HL-60 (cell line): ENCODE measurements at regions not wholly inside any gene's neighbourhood (a gene's known extent, or its start where the extent isn't known, plus 50 kb on each side); places are given as distances from the start of the nearest gene placed in this dataset.

Source experiments
- CTCF ChIP-seq: IDR thresholded peaks from one replicate; pipeline ENCODE4 v1.5.1; 2011; ENCODE audit warnings: low read length, control low read depth, inconsistent platforms; ENCODE audit not compliant: insufficient read depth
- POLR2AphosphoS5 ChIP-seq: IDR thresholded peaks from 2 replicates; pipeline ENCODE4 v1.6.1; 2012; ENCODE audit warnings: low read depth

- TF ChIP-seq POLR2AphosphoS5 (no peak), CTCF (no peak)
These were observed 338.7 kb upstream of the MAOA start for GRCh38 chrX:43317378-43317777.
